Peyer's patch (tissue), 4 donors: ENCODE measurements at regions not wholly inside any gene's neighbourhood (a gene's known extent, or its start where the extent isn't known, plus 50 kb on each side); places are given as distances from the start of the nearest gene placed in this dataset.

Source experiments
- DNase-seq, 3 donors: peaks; one replicate each; pipeline ENCODE4 v3.0.0-alpha.2; 2017 to 2019
- H3K27ac ChIP-seq, 4 donors: fragments of 200-600 bp; sonication (generic); one replicate each; pipeline ENCODE4 v1.5.1; 2016 to 2019
- H3K27me3 ChIP-seq, 2 donors: fragments of 200-600 bp; sonication (generic); one replicate each; pipeline ENCODE4 v1.5.1; 2019
- H3K36me3 ChIP-seq, 3 donors: fragments of 200-600 bp; sonication (generic); one replicate each; pipeline ENCODE4 v1.5.1; 2016 to 2019
- H3K4me1 ChIP-seq, 4 donors: fragments of 200-600 bp; sonication (generic); one replicate each; pipeline ENCODE4 v1.5.1; 2016 to 2019
- H3K4me3 ChIP-seq, 4 donors: fragments of 200-600 bp; sonication (generic); 1 replicate in 3 of 4; 2 replicates in 1 of 4; pipeline ENCODE4 v1.5.1; 2016 to 2019; ENCODE audit warnings: mild to moderate bottlenecking in 1 of 4
- H3K9me3 ChIP-seq, 4 donors: fragments of 200-600 bp; sonication (generic); one replicate each; pipeline ENCODE4 v1.5.1; 2016 to 2019; ENCODE audit warnings: mild to moderate bottlenecking in 1 of 4
- CTCF ChIP-seq, 6 experiments: fragments of 450-650 bp in 4 of 6; fragments of 200-600 bp in 2 of 6; sonication (generic) in 1 of 6; IDR thresholded peaks; one replicate each; pipeline ENCODE4 v1.5.1; 2017 to 2019; ENCODE audit warnings: antibody characterized with exemption in 6 of 6, mild to moderate bottlenecking in 3 of 6, moderate library complexity in 1 of 6
- POLR2A ChIP-seq, 2 donors: fragments of 450-650 bp; IDR thresholded peaks; one replicate each; pipeline ENCODE4 v1.5.1; 2017; ENCODE audit warnings: antibody characterized with exemption in 2 of 2, mild to moderate bottlenecking in 2 of 2, moderate library complexity in 2 of 2

DNA sequence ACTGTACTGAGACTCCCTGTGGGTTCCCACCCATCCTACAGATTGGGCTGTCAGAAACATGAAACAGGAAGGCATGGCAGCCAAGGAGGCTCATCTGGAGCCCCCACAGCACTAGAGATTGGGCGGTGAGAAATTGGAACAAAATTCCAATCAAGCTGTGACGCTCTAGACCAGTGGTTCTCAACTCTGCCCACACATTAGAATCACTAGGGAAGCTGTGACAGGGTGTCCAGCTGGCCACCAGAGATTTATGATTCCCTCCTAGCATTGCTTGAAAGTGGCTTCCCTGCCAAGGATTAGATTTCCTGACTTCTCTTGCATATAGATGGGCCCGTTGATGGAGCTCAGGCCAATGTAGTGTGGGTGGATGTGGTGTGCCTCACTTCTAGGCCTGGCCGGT lies 187.5 kb upstream of the ZC3H12A start:
- no peak overlapping the region for H3K27ac ChIP-seq
- no peaks in the 10 kb centered on the region for H3K9me3 ChIP-seq
- H3K36me3 ChIP-seq, result no peaks in the 10 kb centered on the region
- H3K4me1 ChIP-seq, result peaks cover 0 to 6% (median 0%) of the 10 kb centered on the region in 4 donors
- no peak overlapping the region for H3K4me3 ChIP-seq
- no peaks in the 10 kb centered on the region for H3K27me3 ChIP-seq
- peak in 1 of 3 donors; percentile 9 for DNase-seq
- no peak for TF ChIP-seq POLR2A (IDR thresholded peaks at IDR 0.05)
- no peak for TF ChIP-seq CTCF (IDR thresholded peaks at IDR 0.05)

DNA sequence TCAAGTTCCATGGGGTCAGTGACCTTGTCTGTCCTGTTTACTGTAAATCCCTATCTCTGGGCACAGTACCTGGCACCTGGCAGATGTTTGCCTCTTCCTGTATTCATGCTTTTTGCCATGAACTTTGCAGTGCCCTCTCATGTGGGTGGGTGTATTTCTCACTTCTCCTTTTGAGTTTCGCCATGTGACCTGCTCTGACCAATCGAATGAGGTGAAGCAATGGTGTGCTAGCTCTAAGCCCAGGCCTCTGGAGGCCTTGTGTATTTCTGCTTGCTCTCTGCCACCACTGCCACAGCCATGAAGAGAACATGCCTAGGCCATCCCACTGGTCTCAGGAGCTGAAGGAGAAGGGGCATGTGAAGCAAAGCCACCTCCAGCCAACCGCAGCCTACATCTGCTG lies 185.5 kb upstream of the ZC3H12A start:
- no peak for TF ChIP-seq CTCF (IDR thresholded peaks at IDR 0.05)
- no peaks in the 10 kb centered on the region for H3K9me3 ChIP-seq
- no peaks in the 10 kb centered on the region for H3K36me3 ChIP-seq
- no peak overlapping the region for H3K4me3 ChIP-seq
- H3K4me1 ChIP-seq, result peaks cover 0 to 6% (median 0%) of the 10 kb centered on the region in 4 donors
- DNase-seq, result peak; percentile 6 to 87 (median 84)
- H3K27me3 ChIP-seq, result no peaks in the 10 kb centered on the region
- peak overlapping the region in 2 of 4 donors; percentile 74 to 79 for H3K27ac ChIP-seq

DNA sequence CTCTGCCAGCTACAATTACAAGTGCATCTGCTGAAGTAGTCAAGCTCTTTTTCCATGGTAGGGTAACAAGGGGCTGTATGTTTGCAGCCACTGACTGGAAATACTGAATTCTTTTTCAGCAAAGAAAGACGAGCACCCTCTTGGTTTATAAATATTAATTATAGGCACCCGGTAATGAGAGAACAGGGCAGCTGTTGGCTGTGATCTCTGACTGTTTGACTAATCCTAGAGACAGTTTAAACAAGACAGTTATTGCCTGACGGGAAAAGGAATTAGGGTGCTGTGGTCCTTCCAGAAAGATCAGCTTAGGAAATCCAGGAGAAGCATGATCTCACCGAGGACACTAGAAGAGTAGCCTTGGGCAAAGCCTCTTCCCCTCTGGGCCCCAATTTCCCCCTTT lies 183.7 kb upstream of the ZC3H12A start:
- no peak overlapping the region for H3K4me3 ChIP-seq
- H3K27me3 ChIP-seq, result no peaks in the 10 kb centered on the region
- H3K4me1 ChIP-seq, result peaks cover 0 to 6% (median 0%) of the 10 kb centered on the region in 4 donors
- H3K9me3 ChIP-seq, result no peaks in the 10 kb centered on the region
- TF ChIP-seq POLR2A (IDR thresholded peaks at IDR 0.05), result no peak
- TF ChIP-seq CTCF (IDR thresholded peaks at IDR 0.05), result no peak
- no peaks in the 10 kb centered on the region for H3K36me3 ChIP-seq
- DNase-seq, result peak in 1 of 3 donors; percentile 1
- H3K27ac ChIP-seq, result no peak overlapping the region

DNA sequence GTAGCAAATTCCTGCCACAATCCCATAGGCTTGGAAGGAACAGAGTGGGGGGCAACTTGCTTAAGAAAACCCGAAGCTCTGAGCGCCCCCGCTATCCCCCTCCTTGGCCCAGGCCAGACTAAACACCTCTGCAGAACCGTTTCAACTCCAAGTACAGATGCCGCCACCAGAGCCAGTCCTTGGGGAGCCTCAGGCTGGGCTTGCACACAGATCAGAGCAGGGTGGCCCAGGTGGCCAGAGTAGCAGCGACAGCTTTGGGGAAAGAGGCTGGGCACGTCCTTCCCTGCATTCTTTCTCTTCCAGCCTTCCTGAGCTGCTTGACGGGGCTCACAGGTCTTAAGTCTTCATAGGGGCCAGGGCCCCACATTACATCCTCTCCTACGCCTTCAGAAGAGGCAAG lies 181.6 kb upstream of the ZC3H12A start:
- H3K27me3 ChIP-seq, result no peaks in the 10 kb centered on the region
- peak overlapping the region in 1 of 4 donors; percentile 43 for H3K27ac ChIP-seq
- H3K36me3 ChIP-seq, result no peaks in the 10 kb centered on the region
- peak in 1 of 3 donors; percentile 12 for DNase-seq
- peaks cover 0 to 6% (median 0%) of the 10 kb centered on the region in 4 donors for H3K4me1 ChIP-seq
- no peaks in the 10 kb centered on the region for H3K9me3 ChIP-seq
- TF ChIP-seq POLR2A (IDR thresholded peaks at IDR 0.05) (no peak), CTCF (IDR thresholded peaks at IDR 0.05) (no peak)
- H3K4me3 ChIP-seq, result no peak overlapping the region

GRCh38 chr1:37294096-37294495 lies 180.3 kb upstream of the ZC3H12A start:
- Histone ChIP-seq H3K27me3 (no peaks in the 10 kb centered on the region), H3K36me3 (no peaks in the 10 kb centered on the region), H3K4me1 (peaks cover 0 to 6% (median 0%) of the 10 kb centered on the region in 4 donors), H3K27ac (peak overlapping the region in 1 of 4 donors; percentile 43), H3K9me3 (no peaks in the 10 kb centered on the region), H3K4me3 (no peak overlapping the region)
- DNase-seq, result peak in 1 of 3 donors; percentile 0
- no peak for TF ChIP-seq POLR2A (IDR thresholded peaks at IDR 0.05)
- TF ChIP-seq CTCF (IDR thresholded peaks at IDR 0.05), result no peak

GRCh38 chr1:37294529-37294928 lies 179.9 kb upstream of the ZC3H12A start:
- DNase-seq, result no peak
- Histone ChIP-seq H3K4me3 (no peak overlapping the region), H3K36me3 (no peaks in the 10 kb centered on the region), H3K27me3 (no peaks in the 10 kb centered on the region), H3K9me3 (no peaks in the 10 kb centered on the region), H3K27ac (no peak overlapping the region), H3K4me1 (peaks cover 0 to 2% (median 0%) of the 10 kb centered on the region in 4 donors)
- no peak for TF ChIP-seq POLR2A (IDR thresholded peaks at IDR 0.05)
- TF ChIP-seq CTCF (IDR thresholded peaks at IDR 0.05), result no peak
